ENCODE measurements at regions not wholly inside any gene's neighbourhood (a gene's known extent, or its start where the extent isn't known, plus 50 kb on each side); places are given as distances from the start of the nearest gene placed in this dataset.
"Not testable (repeated sequence)": the region's sequence is repeated elsewhere in the genome, so short reads cannot be mapped to it uniquely, and the experiment has no call there.

DNA sequence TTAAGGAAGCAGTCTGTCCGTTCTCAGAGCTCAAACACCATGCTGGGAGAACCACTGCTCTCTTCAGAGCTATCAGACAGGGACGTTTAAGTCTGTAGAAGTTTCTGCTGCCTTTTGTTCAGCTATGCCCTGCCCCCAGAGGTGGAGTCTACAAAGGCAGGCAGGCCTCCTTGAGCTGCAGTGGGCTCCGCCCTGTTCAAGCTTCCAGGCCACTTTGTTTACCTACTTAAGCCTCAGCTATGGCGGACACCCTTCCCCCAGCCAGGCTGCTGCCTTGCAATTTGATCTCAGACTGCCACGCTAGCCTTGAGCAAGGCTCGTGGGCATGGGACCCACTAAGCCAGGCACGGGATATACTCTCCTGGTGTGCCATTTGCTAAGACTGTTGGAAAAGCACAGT lies 180.7 kb upstream of the TMEM196 start:
- DNase-seq = not testable (repeated sequence)

DNA sequence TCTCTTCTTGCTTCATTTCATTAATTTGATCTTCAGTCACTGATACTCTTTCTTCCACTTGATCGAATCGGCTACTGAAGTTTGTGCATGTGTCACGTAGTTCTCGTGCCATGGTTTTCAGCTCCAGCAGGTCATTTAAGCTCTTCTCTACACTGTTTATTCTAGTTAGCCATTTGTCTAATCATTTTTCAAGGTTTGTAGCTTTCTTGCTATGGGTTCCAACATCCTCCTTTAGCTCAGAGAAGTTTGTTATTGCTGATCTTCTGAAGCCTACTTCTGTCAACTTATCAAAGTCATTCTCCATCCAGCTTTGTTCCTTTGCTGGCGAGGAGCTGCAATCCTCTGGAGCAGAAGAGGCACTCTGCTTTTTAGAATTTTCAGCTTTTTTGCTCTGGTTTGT lies 180.0 kb upstream of the TMEM196 start:
- not testable (repeated sequence) for DNase-seq

DNA sequence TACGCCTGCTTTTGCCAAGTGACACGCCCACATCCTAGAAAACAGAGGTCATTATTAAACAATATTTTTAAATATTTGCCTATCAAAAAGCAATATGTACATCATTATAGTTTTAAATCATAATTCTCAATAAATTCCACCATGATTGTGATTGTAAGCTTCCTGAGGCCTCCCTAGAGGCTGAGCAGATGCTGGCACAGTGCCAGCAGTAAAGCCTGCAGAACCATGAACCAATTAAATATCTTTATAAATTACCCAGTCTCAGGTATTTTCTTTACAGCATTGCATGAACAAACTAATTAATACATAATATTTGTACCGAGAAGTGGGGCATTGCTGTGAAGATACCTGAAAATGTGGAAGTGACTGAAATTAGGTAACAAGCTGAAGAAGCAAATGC lies 174.7 kb upstream of the TMEM196 start:
- DNase-seq = no peak

DNA sequence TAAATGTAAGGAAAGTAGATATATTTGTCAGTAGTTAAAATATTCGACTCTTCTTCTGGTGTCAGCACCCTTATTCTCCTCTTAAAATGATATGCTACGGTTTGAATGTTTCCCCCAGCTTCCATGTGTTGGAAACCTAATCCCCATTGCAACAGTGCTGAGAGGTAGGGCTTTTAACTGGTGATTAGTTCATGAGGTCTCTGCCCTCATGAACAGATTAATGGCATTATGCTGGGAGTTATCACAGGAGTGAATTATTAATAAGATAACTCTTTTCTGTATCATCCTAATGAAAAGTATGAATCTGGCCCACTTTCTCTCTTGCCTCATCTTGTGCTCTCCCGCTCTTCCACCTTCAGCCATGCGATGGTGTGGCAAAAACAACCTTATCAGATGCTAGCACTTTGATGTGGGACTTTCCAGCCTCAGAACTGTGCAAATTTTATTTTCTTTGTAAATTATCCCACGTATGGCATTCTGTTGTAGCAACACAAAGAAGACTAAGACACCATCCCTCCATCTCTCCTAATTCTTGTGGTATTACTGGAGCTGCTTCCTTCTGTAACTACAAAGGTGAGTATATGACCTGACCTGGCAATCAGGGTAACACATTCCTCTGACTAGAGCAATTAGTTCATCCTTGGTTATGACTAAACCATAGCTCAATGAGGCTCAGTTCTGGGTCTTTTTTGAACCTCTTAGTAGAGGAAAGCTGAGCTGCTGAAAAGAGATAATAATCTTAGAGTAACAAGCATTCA lies 171.1 kb upstream of the TMEM196 start:
- DNase-seq = no peak

DNA sequence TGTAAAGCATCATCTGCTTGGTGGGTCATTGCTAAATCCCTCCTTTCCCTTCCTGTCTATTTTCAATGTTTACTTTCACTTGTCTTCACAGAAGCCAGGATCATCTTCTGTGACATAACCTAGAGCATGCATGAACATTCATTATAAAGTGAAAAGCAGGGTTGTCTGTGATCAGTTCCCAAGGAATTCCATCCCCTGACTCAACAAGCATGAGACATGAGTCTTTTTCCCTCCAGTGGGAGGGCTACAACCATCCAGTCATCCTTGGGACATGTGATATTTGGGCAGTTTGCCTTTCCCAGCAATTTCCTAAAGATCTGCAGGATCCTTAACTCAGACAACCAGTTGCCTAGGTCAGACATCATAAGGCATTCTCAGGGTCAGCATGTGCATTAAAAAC lies 166.3 kb upstream of the TMEM196 start:
- no peak for DNase-seq

DNA sequence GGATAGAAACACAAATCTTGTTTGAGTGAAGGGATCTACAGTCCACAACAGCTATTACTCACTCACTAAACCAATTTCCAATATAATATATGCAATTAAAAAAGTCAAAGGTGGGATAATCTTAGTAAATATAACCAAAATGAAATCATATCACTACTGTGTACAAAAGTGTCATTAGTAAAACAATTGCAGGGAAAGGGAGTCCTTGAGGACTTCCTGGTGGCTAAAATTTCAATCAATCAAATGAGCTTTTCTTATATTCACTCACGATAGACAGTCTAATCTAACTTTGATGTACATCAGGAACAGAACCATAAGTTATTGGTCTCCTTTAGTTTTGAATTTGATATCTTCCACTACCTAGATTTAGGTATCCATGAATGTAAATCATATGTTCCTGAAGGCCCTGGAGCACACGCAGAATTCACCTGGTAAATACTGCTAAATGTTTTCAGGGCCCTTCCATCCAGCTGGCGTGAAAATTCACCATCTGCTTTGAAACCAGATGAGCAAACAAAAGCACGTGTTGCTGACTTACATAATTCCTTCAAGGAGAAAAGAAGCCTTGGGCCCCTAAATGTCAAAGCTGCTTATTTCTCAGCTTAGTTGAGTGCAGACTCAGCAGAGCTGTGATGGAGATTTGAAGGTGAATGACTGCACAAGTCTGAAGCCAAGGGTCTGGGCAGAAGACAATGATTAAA lies 159.3 kb upstream of the TMEM196 start:
- peak; percentile 28 for DNase-seq

DNA sequence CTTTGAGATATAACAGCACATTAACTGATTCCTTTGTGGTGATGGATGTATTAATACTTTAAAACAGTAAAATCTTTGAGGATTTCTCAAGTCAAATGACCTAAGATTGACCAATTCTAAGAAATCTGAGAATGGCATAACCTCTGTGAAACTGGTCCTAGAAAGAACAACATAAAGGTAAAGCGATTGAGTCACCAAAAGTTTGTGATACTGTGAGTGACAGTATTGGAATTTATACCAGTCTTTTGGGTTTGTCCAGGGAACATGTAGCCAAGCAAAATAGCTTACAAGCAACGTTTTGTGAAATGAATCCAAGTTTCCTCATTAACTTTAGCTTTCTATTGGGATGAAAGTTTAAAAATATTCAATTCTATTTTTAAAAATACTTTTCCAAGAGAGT lies 157.4 kb upstream of the TMEM196 start:
- DNase-seq = no peak

DNA sequence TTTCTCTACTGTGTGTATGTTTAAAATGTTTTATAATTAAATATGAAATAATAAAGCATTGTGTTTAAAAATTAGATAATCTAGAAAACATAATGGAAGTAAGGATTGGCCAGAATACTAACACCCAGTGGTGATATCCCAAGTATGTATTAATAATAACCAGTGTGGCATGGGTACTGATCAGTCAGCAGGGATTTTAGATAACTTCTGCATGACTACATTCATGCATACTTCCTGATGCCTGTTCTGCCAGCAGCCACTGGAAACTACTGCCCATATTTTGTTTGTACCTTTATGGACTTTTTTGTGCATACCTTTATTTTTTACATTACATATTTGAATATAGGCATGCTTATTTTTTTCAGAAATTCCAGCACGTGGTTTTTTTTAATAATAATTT lies 156.6 kb upstream of the TMEM196 start:
- no peak for DNase-seq

DNA sequence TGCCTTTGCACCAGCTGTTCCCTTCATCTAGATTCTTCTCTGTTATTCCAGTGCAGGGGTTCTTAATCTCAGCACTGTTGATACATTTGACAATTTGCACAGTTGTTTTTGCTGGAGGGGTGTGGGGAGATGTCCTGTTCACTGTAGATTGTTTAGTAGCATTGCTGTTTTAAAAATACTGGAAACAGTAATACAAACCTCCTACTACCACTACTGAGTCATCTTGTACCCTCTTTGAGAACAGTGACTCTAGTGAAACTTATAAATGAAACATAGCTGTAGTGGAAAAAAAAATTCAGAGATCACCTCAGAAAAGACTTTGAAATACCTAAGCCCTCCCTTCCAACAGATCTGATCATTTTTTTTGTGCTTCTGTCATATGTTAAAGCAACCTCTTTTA lies 154.8 kb upstream of the TMEM196 start:
- DNase-seq = no peak

DNA sequence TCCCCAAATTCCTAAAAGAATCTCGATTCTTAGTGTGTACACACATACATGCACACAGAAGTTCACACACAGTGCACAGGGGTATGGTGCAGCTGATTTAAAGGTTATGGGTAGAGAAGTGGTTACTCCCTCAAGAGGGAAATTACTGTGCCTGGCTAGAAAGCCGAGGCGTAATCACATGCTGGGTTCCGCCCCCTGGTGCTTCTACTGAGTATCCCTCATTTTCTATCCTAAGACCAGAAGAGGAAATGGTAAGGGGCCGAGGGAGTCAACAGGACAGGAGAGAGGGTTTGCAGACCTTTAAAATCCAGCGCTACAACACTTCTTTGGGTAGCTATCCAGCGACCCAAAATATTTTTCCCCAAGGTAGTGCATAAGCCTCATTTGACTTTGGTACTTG lies 147.3 kb upstream of the TMEM196 start:
- no peak for DNase-seq

DNA sequence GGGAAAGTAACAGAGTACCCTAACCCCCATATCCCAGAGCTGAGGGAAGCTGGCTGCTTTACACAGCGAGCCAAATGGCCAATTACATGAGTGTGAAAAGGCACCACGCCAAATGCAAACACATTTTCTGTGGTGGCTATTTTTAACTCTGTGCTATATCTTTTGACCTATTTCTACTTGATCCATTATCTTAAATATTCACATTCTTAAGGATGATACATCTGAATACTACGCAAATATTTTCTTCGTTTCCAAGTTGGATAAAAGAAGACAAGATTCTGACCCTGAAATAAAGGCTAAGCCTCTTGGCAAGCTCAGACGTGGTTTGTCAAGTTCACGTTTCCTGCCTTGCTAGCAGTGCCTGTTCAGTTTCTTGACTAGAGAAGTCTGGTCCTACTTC lies 146.7 kb upstream of the TMEM196 start:
- no peak for DNase-seq

DNA sequence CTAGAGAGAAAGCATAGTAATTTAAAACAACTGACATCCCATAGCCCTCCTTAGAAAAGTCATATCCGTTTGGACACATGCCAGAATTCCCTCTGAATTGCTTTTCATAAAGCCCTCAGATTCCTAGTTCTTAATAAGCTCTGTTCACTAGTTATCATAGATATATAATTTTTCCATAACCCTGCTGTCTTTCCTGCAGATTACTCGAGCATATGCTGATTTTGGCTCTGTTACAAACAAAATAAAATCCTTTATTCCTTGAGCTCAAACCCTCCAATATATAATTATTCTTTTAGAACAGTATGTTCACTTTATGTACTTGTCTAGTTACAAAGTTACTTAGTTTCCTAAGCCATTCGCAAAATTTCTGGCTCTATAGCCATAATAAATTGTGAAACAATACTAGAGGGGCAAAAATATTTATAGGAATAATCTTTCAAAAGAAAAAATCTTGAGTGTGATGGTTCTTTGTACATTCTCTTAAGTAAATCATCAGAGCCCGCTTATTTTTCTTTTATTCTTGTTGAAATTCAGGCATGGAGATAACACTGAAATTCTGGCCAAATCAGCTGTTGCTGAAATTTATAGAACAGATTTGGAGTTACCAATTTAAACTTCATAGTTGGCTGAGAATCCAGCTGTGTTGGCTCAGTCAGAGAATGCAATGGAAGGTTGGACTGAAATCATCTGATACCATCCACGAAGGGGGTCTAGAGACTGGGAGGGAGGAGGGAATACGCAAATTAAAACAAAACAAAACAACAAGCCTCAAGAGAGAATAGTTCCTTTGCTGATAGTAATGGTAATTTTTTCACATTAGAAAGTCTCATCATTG lies 146.1 kb upstream of the TMEM196 start:
- no peak for DNase-seq

DNA sequence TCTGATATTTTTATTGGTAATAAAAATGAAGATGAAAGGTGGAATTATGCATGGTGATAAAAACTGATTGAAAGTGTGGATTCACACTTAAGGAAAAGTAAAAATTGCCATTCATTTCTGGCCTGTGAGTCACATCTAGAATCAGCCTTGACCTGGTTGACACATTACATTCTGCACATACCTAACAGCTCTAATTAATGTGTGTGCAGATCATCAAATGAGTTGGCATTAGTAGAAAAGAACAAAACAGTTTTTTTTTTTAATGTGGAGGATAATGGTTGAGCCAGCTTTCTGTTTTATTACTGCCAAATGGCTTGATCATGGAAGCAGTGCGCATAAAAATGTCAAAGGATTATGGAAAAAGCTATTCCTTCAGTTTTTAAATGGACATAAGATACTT lies 142.6 kb upstream of the TMEM196 start:
- no peak for DNase-seq

DNA sequence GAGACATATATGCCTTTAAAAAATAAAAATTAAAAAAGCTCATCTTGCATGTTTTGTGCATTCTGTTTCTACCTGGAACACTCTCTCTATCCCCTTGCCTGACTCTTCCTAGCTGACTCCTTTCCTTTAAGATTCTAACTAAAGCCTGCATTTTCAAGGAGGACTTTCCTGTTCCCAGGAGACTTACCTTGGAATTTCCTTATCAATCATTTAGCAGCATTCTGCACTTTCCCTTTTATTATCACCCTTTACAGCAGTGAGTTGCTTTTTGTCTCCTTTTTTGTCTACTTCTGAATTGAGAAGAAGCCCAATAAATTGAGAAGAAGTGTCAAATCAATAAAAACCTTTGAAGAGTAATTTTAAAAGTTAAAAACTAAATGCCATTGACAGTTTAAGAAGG lies 142.2 kb upstream of the TMEM196 start:
- no peak for DNase-seq

DNA sequence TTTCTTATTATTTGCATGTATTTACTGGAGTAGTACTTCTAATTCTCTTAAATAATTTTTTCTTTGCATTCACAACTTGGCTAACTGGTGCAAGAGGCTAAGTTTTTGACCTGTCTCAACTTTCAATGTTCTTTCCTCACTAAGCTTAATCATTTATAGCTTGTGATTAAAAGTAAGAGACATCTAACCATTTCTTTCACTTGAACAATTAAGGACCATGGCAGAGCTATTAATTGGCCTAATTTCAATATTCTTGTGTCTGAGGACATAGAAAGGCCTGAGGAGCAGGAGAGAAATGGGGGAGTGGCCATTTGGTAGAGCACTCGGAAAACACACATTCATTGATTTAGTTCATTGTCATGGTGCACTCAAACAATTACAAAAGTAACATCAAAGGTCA lies 141.4 kb upstream of the TMEM196 start:
- DNase-seq = no peak

DNA sequence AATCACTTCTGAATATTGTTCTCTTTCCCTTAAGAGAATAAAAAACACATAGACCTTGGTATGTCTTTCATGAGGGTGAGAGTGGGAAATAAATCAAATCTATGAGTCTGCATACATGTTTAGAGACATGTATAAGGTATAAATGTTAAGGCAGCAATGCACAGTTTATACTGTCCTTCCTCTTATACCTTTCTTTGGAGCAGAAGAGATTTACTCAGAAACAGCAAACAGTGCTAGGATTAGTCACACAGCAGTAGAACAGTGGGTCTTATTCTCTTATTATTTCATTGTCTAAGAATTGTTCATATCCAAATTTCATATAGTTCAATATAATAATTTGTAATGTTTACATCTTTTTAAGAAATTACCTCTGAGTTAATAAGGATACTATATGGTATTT lies 126.7 kb upstream of the TMEM196 start:
- DNase-seq = no peak

DNA sequence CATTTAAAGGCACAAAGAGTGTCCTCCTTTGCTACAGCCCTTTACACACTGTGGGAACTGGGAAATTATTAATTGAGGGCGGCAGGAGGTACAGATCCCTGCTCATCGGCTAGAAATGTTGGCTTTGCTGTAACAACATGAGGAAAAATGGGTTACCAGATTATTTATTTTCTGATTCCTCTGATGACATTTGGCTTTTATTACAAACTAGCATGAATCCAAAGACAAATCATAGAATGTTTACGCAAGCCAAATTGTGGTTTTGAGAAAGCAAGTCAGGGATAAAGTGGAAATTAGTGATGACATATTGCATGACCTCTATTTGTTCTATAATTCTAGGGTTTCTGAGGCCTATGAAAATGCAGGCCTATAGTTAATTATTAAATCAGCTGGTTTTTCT lies 126.1 kb upstream of the TMEM196 start:
- DNase-seq = no peak

DNA sequence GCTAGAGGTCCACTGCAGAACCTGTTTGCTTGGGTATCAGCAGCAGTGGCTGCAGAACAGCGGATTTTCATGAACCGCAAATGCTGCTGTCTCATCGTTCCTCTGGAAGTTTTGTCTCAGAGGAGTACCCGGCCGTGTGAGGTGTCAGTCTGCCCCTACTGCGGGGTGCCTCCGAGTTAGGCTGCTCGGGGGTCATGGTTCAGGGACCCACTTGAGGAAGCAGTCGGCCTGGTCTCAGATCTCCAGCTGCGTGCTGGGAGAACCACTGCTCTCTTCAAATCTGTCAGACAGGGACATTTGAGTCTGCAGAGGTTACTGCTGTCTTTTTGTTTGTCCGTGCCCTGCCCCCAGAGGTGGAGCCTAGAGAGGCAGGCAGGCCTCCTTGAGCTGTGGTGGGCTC lies 109.5 kb upstream of the TMEM196 start:
- not testable (repeated sequence) for DNase-seq

DNA sequence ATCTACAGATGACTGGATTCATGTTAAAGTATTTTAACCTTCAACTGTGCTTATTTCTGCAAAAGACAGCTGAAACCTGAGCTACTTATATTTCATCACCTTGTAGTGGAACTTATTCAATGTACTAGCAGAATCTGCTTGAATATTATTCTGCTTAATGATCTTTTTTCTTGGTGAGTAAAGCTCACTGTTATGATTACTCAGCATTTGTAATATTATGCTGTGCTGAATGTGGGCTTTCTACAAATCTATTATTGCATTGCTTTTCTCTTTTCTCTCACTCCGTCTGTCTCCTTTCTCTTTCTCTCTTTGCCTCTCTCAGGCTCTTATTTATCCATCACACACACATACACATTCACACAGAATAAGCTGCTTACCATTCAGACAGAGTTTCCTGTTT lies 98.7 kb upstream of the TMEM196 start:
- no peak for DNase-seq

DNA sequence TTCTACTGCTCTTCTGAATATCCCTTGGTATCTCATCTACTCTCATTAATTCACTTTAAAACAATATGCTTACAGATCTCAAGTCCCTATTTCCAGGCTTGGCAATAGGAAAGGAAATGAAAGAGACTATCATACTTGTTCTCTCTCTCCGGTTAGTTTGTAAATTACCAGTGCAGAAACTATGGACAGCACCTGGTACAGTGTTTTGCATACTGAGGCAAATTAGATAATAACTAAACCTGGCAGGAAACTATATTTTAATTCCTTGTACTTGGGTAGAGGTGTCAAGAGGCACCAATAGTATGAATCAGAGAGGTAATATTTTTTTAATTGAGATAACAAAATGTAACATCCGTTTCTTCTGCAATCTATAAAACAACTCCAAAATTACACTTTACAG lies 97.7 kb upstream of the TMEM196 start:
- no peak for DNase-seq

DNA sequence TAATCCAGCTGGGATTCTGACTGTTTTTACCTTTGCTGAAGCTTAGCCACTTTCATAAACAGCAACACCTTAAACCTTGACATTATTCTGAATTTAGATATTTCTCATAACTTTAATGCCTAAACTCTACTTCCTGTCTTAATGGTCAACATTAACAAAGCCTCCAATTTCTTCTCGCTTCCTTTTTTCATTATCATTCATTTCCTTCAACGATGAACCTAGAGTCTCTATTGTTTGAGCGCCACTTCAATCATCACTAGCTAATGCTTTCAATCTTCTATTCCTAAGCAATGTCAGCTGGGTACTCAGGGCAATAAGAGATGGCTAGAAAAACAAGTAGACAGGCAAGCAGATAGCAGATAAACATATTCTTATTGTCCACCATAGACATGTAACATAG lies 96.6 kb upstream of the TMEM196 start:
- no peak for DNase-seq

DNA sequence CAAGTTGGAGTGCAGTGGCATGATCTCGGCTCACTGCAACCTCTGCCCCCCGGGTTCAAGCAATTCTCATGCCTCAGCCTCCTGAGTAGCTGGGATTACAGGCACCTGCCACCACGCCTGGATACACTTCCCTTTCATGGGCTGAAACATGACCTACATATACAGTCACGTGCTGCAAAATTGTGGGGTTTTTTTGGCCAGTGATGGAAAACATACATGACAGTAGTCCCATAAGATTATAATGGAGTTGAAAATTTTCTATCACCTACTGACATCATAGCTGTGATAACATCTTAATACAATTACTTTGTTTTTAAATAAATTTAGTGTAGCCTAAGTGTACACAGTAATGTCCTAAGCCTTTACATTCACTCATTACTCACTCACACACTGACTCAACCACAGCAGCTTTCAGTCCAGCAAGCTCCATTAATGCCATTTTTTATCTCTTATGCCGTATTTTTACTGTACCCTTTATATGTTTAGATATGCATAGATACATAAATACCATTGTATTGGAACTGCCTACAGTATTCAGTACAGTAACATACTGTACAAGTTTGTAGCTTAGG lies 79.9 kb upstream of the TMEM196 start:
- no peak for DNase-seq

DNA sequence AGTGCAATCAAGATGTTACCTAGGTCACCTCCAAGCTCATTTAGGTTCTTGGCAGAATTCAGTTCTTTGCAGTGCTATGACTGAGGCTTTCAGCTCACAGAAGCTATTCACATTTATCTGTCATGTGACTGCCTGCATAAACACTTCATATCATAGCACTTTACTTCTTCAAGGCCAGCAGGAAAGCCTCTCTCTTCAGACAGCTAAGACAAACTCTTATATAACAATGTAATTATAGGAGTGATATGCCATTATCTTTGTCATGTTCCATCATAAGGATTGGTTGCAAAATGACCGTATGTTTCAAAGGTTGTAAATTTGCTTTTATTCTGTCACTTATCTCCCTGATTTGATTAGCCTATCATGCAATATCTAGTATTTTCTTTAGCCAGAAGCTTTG lies 78.8 kb upstream of the TMEM196 start:
- DNase-seq = no peak

DNA sequence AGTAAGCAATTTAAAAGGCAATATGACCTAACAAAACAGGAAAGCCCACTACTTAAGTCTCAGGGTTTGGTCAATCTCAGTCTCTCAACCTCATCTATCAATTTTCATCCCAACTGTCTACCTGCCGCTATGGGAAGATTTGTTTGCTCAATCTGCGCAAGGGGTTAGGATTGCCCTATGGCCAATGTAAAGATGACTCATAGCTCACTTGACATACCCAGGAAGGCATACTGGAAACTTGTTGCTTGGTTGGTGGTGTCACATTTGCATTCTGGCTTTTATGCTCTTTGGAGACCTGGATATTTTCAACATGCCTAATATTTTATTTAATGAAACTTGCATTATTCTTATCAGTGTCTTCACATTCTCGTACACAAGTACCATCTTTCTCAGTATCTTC lies 78.1 kb upstream of the TMEM196 start:
- DNase-seq = no peak

Measured in RPMI8226 (cell line).